Right ventricle myocardium inferior (tissue), 1 donor: ENCODE measurements at regions not wholly inside any gene's neighbourhood (a gene's known extent, or its start where the extent isn't known, plus 50 kb on each side); places are given as distances from the start of the nearest gene placed in this dataset.

ENCODE experiments used
- ATAC-seq: fragments of 200-7000 bp; cut with Tn5 transposase; one replicate; pipeline ENCODE4 v1.9.1; 2020; ENCODE audit warnings: mild to moderate bottlenecking, moderate library complexity
- DNase-seq: peaks from one replicate; pipeline ENCODE4 v3.0.0; 2021; ENCODE audit errors: missing footprints
- intact Hi-C: fragments of 100-400 bp; cut with DNase I; formaldehyde crosslinking; loops from one replicate; pipeline ENCODE4 v1.11.0; 2022
- donor health status: DM: no; HTN: yes; CAD: no; lungs with severe emphysema.

DNA sequence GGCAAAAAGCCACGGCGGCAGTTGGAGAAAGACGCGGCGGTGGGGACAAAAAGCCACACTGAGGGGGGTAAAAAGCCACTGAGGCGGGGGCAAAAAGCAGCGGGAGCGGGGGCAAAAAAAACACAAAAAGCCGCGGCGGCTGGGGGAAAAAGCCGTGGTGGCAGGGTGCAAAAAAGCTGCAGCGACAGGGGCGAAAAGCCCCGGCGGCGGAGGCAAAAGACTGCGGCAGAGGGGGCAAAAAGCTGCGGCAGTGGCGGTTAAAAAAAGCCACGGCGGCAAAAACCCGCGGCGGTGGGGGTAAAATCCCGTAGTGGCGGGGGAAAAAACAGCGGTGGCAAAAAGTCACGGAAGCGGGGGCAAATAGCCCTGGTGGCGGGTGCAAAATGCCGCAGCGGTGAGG lies 527.3 kb downstream of the ZNF33B start:
- intact Hi-C loops: no loop called here
- DNase-seq: no peak
- ATAC-seq: no peak
